PC-9 (cell line): ENCODE measurements at regions not wholly inside any gene's neighbourhood (a gene's known extent, or its start where the extent isn't known, plus 50 kb on each side); places are given as distances from the start of the nearest gene placed in this dataset.

Experiments
- CTCF ChIP-seq: fragments of 200-600 bp; sonication (generic); conservative IDR thresholded peaks from 2 replicates; pipeline ENCODE4 v1.6.1; 2017; ENCODE audit warnings: mixed run types, antibody characterized with exemption, mild to moderate bottlenecking, moderate library complexity
- EZH2 ChIP-seq: fragments of 200-600 bp; sonication (generic); IDR thresholded peaks from 2 replicates; pipeline ENCODE4 v1.8.0; 2017; ENCODE audit warnings: antibody characterized with exemption, low read depth

- TF ChIP-seq CTCF: no peak
- no peak for TF ChIP-seq EZH2
Observed at GRCh38 chr13:78305171-78305570, 298.2 kb downstream of the POU4F1 start.
